AG09309 (cell line): ENCODE measurements at regions not wholly inside any gene's neighbourhood (a gene's known extent, or its start where the extent isn't known, plus 50 kb on each side); places are given as distances from the start of the nearest gene placed in this dataset.

Experiments used
- DNase-seq: peaks from one replicate; pipeline ENCODE4 v3.0.0-alpha.2; 2010; ENCODE audit warnings: low read depth
- H3K4me3 ChIP-seq: 2 replicates; pipeline ENCODE4 v1.5.1; 2011; ENCODE audit warnings: mild to moderate bottlenecking, low read depth, low read length, moderate library complexity; ENCODE audit not compliant: control insufficient read depth
- CTCF ChIP-seq: IDR thresholded peaks from 2 replicates; pipeline ENCODE4 v1.5.1; 2011; ENCODE audit warnings: mild to moderate bottlenecking, low read depth, low read length, inconsistent platforms; ENCODE audit not compliant: insufficient read depth, control insufficient read depth; ENCODE audit errors: missing control alignments

- DNase-seq, result no peak
- TF ChIP-seq CTCF, result no peak
- no peak overlapping the region for H3K4me3 ChIP-seq
These were observed 217.8 kb upstream of the TLE4 start for GRCh38 chr9:79353856-79354520.

- no peak overlapping the region for H3K4me3 ChIP-seq
- no peak for TF ChIP-seq CTCF
- DNase-seq, result no peak
These were observed 214.6 kb upstream of the TLE4 start for GRCh38 chr9:79357194-79357593.

- H3K4me3 ChIP-seq, result no peak overlapping the region
- no peak for DNase-seq
- TF ChIP-seq CTCF, result no peak
These were observed 214.1 kb upstream of the TLE4 start for GRCh38 chr9:79357616-79358015.

DNA sequence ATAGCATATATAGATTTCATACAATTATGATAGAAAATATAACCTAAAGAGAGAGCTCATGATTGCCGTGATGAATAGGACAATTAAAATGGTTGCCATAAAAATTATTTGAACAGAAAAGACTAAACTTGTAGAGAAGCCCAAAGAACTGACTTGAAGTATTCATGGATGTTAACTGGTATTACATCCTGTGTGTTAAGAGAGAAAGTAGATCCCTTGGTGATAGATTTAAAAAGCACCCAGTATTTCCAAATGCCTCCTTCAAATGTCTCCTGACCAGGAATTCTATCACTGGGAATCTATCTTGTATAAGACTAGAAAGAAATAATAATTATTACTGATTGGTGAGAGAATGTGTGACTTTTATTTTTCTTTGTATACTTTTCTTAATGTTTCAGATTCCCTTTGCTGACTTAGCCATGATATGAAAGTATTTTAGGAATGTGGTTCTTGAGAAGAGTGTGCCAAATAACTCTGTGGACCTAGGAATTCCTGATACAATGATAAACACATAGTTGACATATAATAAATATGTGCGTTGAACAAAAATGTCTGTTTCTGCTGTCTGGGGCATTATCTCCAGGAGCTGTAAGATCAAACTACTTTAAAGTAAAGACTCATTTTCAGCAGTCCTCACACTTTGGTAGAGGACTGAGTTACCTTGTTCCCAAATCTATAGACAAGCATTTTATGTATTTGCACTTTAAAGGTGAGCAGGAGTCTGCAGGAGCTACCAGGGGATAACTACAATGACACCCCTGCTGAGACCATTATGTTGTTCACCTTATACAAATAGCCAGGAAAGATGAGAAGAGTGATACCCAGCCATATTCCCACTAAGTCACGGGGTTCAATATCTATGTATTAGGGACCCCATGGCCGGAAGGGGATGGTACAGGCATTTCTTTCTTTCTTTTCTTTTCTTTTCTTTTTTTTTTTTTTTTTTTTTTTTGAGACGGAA, 211.1 kb upstream of the TLE4 start:
- no peak for TF ChIP-seq CTCF
- H3K4me3 ChIP-seq, result no peak overlapping the region
- no peak for DNase-seq

GRCh38 chr9:79362100-79363081, 209.4 kb upstream of the TLE4 start:
- H3K4me3 ChIP-seq, result no peak overlapping the region
- TF ChIP-seq CTCF, result no peak
- no peak for DNase-seq

- TF ChIP-seq CTCF, result no peak
- no peak overlapping the region for H3K4me3 ChIP-seq
- no peak for DNase-seq
These were observed 202.1 kb upstream of the TLE4 start for GRCh38 chr9:79369676-79370075.
